OCI-LY3 (cell line): ENCODE measurements at regions not wholly inside any gene's neighbourhood (a gene's known extent, or its start where the extent isn't known, plus 50 kb on each side); places are given as distances from the start of the nearest gene placed in this dataset.

ENCODE experiments used
- EZH2phosphoT487 ChIP-seq: fragments of 200-600 bp; shearing (Covaris generic); IDR thresholded peaks from 2 replicates; pipeline ENCODE4 v1.6.1; 2018; ENCODE audit warnings: antibody characterized with exemption, mixed run types, low read depth
- TF ChIP-seq, protein P1 (sequence below): fragments of 200-600, 300-600 bp; sonication (generic); IDR thresholded peaks from 2 replicates; pipeline ENCODE4 v1.5.1; 2014; ENCODE audit warnings: antibody characterized with exemption, low read length, low read depth

DNA sequence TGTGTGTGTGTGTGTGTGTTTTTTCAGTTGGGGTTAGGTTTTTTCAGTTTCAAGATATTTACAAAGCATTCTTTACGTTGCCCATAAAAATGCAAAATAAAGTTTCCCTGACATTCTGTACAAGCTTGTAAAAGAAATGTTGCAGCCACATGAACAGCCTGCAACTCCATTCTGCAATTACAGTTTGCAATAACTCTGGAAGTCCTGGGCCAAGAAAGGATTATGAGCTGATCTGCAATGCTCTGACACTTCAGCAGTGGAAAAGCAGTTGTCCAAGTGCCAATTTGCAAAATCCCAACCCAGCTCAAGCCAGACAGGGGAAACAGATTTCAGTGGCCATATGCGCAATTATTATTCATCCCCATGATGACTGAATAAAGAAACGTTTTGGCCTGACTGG, 322.1 kb downstream of the MEX3B start:
- TF ChIP-seq, protein P1, sequence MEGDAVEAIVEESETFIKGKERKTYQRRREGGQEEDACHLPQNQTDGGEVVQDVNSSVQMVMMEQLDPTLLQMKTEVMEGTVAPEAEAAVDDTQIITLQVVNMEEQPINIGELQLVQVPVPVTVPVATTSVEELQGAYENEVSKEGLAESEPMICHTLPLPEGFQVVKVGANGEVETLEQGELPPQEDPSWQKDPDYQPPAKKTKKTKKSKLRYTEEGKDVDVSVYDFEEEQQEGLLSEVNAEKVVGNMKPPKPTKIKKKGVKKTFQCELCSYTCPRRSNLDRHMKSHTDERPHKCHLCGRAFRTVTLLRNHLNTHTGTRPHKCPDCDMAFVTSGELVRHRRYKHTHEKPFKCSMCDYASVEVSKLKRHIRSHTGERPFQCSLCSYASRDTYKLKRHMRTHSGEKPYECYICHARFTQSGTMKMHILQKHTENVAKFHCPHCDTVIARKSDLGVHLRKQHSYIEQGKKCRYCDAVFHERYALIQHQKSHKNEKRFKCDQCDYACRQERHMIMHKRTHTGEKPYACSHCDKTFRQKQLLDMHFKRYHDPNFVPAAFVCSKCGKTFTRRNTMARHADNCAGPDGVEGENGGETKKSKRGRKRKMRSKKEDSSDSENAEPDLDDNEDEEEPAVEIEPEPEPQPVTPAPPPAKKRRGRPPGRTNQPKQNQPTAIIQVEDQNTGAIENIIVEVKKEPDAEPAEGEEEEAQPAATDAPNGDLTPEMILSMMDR: no peak
- no peak for TF ChIP-seq EZH2phosphoT487
